ENCODE measurements at regions not wholly inside any gene's neighbourhood (a gene's known extent, or its start where the extent isn't known, plus 50 kb on each side); places are given as distances from the start of the nearest gene placed in this dataset.
"Not testable (repeated sequence)": the region's sequence is repeated elsewhere in the genome, so short reads cannot be mapped to it uniquely, and the experiment has no call there.

DNA sequence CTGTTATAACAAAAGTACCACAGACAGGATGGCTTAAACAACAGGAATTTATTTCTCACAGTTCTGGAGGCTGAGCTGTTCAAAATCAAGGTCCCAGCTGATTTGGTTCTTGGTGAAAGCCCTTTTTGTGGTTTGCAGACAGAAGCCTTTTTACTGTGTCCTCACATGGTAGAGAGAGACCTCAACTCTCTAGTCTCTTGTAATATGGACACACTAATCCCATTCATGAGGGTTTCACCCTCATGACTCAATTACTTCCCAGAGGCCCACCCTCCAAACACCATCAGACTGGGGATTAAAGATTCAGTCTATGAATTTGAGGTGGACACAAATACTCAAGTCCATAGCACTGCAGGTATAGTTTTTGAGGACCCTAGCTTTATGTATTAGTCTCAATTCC lies 97.3 kb upstream of the WIPF3 start:
- not testable (repeated sequence) for DNase-seq

DNA sequence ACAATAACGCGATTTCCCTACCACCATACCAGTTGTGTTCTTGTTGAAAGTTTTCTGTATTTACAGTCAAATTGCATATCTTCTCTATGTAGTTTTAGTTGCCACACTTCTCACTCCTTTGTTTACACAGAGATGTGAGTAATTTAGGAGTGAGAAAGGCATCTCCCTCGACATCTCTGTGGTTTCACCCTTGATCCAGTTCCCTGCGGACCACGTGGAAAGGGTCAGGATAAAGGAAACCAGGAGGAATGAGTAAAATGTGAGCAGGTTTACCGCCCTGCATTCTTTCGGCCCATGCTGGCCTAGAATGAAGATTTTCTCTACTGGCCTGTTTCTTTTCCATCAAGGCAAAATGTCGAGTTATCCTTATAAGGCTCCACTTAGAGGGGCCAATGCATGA lies 83.2 kb upstream of the WIPF3 start:
- DNase-seq: not testable (repeated sequence)

DNA sequence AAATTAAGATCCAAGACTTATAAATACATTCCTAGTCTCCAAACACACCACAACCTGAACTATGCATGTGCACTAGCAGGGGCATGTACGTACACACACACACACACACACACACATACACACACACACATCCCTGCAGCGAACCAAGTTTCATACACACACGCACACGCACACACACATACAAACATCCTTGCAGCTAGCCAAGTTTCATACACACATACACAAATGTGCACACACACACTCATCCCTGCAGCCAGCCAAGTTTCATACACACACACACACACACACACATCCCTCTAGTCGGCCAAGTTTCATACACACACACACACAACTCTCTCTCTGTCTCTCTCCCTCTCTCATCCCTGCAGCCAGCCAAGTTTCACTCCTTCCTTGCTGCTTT lies 82.7 kb upstream of the WIPF3 start:
- no peak for DNase-seq

DNA sequence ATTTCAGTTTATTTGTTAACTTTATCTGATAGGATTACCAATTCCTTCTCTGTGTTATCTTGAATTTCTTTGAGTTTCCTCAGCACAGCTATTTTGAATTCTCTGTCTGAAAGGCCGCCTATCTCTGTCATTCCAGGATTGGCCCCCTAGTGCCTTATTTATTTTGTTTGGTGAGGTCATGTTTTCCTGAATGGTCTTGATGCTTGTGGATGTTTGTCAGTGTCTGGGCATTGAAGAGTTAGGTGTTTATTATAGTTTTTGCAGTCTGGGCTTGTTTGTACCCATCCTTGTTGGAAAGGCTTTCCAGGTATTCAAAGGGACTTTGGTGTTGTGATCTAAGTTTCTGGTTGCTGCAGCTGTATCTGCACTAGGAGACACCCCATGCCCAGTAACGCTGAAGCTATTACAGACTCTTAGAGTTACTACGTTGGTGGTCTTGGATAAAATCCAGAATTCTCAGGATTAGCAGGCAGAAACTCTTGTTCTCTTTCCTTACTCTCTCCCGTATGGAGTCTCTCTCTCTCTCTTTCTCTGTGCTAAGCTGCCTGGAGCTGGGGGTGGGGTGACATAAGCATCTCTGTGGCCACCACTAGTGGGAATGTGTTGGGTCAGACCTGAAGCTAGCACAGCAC lies 76.7 kb upstream of the WIPF3 start:
- DNase-seq: not testable (repeated sequence)

DNA sequence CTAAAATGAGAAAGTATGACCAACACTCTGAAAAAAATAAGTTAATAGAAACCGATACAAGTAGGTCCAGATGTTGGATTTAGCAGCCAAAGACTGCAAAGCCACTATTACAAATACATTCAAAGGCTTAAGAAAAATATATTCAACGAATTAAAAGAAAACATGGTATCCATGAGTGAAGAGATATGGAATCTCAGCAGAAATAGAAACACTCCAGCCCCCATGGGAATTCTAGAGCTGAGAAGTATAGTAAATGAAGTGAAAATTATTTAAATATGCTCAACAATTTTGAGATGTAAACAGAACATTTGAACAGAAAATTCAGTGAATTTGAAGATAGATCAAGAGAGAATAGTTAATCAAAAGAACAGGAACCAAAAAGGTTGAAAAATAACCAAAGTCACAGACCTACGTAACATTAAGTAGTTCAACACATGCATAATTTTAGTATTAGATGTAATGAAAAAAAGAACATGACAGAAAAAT lies 72.0 kb upstream of the WIPF3 start:
- DNase-seq: no peak

DNA sequence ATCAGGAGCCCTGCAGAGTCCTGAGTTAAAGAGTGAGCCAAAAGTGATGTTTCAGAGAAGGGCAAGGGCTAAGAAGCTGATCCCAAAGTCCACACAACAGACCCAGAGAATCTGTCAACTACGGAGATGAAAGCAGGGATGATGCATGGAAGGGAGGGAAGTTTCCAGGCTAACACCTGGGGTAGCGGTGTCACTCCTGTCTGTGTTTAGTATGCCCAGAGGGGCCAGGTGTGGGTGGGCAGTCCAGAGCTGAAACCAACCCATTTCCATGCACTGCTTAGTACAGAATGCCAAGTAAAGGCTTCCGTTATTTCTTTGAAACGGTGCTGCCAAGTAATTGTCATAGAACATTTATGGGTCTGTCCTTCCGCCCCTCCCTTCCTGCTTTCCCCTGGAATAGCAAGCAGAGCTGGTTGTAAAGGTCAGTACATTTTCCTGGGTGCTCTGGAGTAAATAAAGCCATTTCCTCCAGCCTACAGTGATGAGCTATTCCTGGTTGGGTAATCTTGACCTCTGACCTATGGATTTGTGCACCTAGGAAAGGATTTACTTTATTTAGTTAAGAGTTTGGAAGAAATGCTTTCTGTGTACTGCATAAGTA lies 58.6 kb upstream of the WIPF3 start:
- not testable (repeated sequence) for DNase-seq

DNA sequence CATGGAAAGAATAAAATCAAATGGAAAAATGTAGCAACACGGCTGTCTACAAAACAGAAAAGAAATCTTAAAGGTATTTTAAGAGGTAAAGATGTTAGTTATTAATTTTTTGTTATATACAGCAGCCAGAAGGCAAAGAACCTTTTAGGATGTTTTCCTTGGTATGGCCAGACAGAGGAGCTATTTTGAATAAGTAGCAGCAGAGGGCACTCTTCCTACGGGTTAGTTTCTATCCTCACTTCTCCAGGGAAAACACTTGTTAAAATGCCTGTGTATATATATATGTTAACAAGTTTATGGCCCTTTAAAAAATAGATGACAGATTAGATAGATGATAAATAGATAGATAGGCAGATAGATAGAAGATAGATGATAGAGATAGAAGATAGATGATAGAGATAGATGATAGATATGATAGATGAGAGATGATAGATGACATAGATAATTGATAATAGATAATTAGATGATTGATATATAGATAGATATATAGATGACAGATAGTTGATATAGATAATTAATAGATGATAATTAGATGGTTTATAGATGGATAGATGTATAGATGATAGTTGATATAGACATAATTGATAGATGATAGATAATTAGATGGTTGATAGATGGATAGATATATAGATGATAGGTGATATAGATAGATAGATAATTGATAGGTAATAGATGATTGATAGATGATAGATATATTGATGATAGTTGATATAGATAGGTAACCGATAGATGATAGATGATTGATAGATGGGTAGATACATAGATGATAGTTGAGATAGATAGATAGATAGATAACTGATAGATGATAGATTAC lies 57.8 kb upstream of the WIPF3 start:
- peak; percentile 2 to 70 for DNase-seq

DNA sequence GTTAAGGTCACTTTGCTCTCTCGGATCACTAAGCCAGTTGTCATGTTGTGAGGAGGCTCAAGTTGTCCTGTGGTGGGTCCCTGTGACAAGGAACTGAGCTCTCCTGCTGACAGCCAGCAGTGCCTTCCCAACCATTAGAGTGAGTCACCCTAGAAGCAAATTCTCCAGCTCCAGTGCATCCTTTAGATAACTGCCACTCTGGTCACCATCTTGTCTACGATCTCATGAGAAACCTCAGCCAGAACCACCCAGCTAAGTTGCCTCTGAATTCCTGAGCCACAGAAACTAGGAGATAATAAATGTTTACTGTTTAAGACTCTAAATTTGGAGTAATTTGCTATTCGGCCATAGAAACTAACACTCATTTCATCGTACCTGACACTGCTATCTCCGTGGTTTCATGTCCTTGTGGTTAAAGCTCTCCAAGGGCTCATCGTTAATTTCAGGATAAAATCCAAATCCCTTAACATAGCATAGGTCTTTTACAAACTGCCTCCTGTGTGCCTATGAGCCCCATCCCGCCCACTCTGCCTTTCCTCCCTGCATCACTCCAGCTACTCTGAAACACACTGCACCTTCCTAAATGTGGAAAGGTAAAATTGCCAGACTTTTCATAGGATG lies 56.5 kb upstream of the WIPF3 start:
- no peak for DNase-seq

DNA sequence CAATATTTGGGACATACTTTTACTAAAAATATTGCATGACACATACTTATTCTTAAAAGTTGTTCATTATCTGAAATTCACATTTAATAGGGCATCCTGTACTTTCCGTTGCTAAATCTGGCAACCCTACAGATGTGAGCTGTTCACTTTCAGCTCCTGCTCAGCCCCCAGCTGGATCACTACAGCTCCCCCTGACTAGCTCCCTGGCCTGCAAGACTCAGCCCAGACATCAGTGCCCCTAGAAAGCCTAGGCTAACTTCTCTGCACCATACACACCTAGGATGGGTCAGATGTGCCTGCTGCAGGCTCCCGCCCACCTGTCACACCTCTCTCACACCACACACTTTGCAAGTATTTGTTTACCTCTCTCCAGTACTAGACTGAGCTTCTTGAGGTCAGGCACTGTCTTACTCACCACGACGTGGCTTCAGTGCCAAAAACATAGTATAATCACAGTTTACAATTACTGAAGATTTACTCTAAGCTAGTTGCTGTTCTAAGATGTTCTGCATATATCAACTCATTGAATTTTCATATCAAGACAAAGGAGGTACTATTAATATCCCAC lies 55.9 kb upstream of the WIPF3 start:
- DNase-seq: not testable (repeated sequence)

DNA sequence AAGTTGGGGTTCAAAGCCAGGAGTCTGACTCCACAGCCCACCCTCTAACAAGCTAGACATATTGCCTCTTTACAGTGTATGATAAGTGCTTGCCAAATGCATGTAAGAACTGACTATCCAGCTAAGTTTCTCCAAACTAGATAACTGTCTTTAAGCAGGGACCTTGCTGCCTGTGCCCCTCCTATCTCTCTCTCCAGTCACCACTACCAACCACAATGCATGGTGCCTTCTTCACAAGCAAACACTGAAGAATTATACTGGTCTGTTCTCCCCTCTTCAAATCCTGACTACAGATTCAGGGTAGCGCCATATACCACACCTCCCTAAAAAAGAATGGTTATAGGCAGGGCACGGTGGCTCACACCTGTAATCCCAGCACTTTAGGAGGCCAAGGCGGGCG lies 55.3 kb upstream of the WIPF3 start:
- not testable (repeated sequence) for DNase-seq

DNA sequence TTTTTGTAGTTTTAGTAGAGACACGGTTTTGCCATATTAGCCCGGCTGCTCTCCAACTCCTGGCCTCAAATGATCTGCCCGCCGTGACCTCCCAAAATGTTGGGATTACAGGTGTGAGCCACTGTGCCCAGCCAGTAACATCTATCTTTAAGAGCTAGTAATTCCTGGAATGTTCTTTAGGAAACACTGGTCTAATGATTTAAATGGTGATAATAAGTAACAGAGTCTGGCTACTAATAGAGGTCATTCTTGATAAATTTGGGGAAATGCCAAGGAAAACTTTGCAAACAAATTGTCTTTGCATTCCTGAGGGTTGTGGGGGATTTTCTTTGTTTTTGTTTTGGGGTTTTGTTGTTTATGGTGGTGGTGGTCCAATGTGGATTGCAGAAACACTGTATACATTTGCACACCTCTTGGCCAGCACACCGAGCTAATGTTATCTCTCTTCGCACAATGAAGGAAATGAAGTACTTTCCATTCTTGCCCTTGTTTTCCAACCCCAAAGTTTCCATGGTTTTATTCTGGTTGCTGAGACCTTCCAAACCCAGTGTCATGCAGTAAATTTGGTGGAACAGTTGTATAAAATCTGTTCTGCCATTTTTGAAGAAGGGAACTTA lies 51.3 kb upstream of the WIPF3 start:
- no peak for DNase-seq

Data from NCI-H526 (cell line).